CD1c-positive myeloid dendritic cell (primary cell): ENCODE measurements at regions not wholly inside any gene's neighbourhood (a gene's known extent, or its start where the extent isn't known, plus 50 kb on each side); places are given as distances from the start of the nearest gene placed in this dataset.

Experiments
- DNase-seq: peaks from one replicate; pipeline ENCODE4 v3.0.0-alpha.2; 2016; ENCODE audit errors: extremely low spot score

- no peak for DNase-seq
Measured at GRCh38 chr18:4854671-4855070, 342.4 kb downstream of the AKAIN1 start.

DNA sequence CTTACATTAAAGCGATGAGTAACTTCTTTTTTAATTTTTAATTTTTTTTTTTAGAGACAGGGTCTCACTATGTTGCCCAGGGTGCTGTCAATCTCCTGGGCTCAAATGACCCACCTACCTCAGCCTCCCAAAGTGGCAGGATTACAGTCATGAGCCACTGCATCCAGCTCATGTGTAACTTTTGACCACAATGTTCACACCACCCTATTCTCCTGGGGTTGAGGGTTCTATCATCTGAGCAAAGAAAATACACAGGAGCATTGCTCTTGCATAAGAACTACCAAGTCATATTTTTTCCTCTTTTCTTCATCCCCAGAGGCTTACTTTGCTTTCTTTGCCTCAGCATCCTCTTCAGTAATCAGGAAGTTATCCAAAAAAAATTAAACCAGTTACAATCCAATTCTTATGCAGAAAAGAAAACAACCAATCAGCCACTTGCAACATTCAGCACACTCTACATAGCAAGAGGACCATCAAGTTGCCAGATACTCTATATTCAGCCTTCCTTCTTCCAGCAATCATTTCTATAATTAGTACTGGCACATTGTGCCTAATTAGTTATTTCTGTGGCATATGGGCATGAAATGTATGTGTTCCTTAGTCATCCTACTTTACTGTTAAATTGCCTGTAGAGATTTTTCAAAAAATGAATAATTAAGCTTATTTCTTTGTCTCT lies 345.6 kb downstream of the AKAIN1 start:
- DNase-seq = no peak

DNA sequence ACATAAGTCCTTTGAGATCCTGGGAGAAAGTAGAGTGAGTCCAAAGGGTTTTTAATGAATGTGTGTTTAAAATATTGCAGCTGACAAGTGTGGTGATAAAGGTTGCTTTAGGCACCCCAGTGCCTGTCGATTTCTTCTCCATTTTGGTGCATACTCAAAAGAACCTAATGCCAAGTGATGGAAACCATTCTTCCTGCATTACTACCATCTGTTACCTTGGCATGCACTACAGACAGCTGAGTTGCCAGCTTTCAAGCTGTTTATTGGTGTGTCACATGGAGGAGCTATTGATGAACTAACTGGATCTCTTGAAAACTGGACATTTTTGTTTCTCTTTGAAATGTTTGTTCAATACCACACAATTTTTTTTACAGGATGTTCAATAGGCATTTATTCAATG lies 350.0 kb downstream of the AKAIN1 start:
- no peak for DNase-seq

DNA sequence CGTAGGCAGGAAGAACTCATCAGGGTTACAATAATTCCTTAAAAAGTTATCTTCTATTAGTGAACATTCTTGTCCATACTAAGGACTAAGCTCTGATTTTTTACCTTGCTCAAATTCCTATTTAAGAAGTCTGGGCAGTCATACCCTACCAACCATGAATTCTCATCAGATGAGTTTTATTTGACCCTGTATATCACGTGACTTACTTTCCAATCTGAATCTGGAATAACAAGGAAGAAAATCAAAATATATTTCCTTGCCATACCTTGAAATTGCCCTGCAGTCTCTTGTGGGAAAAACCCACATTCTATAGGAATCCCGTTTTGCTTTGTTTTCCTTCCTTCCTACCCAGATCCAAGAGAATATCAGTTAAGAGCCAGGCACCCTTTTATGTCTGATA lies 352.7 kb downstream of the AKAIN1 start:
- DNase-seq = no peak

DNA sequence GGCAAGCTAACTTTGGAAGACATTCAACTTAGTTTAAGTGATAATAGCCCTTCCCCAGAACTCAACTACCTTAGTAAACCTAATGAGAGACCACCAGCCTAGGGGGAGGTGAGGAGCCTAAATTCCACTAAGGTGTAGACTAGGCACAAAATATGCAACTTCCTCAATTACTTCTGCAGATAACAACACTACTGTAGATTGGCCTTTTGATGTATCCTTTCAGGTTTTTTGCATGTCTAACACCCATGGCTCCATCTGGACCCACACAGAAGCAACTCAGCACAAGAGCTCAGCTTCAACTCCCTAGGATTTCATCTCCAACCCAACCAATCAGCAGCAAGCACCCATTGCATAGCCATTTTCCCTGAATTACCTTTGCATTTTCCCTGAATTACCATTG lies 353.3 kb downstream of the AKAIN1 start:
- DNase-seq = no peak

- no peak for DNase-seq
Measured at GRCh38 chr18:4842751-4843150, 354.3 kb downstream of the AKAIN1 start.

- no peak for DNase-seq
Measured at GRCh38 chr18:4842287-4842686, 354.8 kb downstream of the AKAIN1 start.

DNA sequence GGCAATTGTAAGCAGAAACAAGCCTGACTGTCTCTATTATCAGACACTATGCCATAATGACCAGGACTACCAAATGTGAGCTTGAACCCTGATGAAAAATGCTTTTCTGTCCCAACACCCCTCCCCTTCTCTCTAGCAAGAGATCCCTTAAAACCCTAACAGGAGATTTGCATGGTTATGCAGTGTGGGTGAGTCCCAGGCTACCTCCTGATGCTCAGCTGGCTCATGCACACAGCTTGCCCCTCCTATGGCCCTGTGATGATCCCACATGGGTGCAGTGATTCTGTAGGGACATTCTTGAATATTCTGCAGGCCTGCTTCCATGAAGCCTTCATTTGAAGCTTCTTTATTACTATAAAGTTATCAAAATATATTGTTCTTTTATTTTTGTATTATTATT lies 357.4 kb downstream of the AKAIN1 start:
- no peak for DNase-seq

DNA sequence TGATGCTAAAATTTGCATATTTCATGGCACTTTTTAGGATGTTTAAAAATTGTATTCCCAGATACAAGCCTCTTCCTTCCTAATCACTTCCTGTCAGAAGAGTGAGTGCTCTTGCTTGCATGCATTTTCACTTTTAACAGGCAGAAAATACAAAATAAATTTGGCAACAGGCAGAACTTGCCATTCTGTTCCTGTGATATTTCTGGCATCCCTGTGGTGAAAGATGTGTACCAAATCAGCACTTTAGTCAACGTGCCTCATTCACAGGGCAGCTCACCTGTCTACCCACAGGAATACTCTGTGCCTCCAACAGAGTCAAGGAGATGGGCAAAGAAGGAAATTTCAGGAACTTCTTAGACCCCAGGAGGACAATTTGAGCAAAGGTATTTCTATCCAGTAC lies 360.9 kb downstream of the AKAIN1 start:
- DNase-seq = no peak

DNA sequence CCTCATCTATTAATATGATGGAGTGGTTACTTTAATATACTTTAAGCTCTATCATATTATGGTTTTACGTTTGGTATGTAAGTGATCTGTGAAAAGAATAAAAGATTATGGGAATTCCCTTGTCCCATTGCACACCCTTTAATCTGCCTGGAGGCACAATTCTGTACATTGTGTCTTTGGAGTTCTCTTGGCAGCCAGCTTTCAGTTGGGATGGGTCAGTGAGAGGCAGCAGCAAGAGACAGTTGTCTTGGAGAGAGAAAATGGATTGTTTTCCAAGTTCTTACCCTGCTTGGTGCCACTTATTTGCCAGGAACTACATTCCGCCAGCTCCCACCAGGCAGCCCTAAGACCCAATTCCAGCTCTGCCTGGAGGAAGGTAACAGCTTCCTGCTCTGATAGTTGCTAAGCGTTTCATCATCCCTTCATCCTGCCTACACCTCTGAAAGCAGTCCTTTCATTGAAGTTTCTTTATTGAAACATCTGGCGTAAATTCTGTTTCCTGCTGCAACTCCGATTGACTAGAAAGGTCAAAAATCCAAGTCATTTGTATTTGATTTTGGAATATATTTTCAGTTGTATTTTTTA lies 365.2 kb downstream of the AKAIN1 start:
- no peak for DNase-seq

GRCh38 chr18:4831127-4831526 lies 365.9 kb downstream of the AKAIN1 start:
- no peak for DNase-seq

DNA sequence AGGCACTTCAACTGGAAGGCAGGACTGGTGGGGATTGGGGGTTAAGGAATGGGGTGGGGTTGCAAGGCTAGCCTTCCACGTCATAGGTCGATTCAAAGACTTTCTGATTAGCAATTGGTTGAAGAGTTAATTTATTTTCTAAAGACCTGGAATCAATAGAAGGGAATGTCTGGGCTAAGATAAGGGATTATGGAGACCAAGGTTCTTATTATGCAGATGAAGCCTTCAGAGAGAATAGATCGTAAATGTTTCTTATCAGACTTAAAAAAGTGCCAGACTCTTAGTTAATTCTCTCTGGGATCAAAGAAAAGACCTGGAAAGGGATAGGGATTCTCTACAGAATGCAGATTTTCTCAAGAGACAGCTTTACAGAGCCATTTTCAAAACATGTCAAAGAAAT lies 368.0 kb upstream of the DLGAP1 start:
- DNase-seq = no peak

DNA sequence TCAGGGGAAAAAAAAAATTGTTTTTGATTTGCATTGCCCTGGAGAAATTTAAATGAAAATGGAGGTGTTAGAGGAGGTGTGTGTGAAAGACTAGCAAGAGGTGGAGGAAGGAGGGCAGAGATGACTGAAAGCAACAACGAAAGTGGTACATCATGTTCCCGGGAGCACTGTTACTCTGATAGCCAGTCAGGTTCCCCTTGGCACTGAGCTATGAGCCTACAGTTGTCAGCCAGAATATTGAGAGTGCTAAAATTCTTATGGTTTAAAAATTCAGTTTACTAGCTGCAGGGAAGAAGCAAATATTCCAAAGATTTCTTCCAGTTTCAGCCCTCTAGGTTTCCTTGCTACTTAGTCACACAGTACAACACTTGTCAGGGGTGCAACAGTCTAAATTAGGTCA lies 366.7 kb upstream of the DLGAP1 start:
- no peak for DNase-seq

- no peak for DNase-seq
Measured at GRCh38 chr18:4817665-4818064, 362.6 kb upstream of the DLGAP1 start.

GRCh38 chr18:4813708-4814107 lies 358.6 kb upstream of the DLGAP1 start:
- no peak for DNase-seq

GRCh38 chr18:4808891-4809290 lies 353.8 kb upstream of the DLGAP1 start:
- no peak for DNase-seq

- DNase-seq = no peak
Measured at GRCh38 chr18:4807604-4808293, 352.6 kb upstream of the DLGAP1 start.

GRCh38 chr18:4806331-4806730 lies 351.2 kb upstream of the DLGAP1 start:
- no peak for DNase-seq

GRCh38 chr18:4802296-4802695 lies 347.2 kb upstream of the DLGAP1 start:
- no peak for DNase-seq

DNA sequence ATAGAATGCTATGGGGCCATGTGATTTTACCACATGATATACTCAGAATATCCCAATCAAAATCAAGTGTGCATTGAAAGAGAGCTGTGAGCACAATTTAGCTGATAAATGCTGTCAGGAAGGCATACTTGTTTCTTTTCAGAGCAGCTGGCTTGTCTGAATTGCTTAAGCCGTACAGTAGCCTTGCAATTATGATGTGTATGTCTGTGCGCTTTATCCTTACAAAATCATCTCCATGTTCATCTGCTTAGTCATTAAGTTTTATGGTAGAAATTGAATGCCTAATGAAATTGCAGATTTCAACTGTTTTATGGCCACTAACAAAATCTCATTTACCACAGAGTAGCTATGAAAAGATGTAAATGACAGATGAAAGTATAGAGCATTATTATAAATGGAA lies 346.0 kb upstream of the DLGAP1 start:
- no peak for DNase-seq

DNA sequence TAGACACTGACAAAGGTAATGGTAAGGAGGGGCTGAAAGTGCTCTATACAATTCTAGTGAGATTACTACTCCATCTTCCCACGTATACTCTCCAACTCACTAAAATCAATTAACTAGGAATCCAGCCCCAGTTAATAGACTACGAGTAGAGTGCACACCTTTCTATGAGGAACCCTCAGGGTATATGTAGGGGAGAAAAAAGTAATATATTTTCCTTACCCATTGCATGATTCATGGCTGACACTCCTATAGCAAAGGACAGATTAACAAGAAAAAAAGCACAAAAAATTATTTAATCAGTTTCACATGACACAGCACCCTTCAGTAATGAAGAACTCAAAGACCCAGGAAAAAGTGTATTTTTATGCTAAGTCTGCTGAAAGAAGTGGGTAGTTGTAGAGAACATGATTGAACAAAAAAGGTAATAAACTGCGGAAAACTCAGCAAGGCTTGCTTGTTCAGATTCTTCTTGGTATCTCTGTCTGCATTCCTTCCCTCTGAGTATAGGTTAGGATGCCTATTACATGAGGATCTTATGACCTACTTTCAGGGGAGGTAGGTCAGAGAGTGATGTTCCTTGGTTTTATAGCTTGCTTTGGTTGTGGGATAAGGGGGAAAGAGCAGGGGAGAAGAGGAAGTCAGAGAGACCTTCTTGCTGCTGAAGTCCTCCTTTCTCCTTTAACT lies 342.0 kb upstream of the DLGAP1 start:
- DNase-seq = no peak

- no peak for DNase-seq
Measured at GRCh38 chr18:4789506-4789905, 334.4 kb upstream of the DLGAP1 start.

DNA sequence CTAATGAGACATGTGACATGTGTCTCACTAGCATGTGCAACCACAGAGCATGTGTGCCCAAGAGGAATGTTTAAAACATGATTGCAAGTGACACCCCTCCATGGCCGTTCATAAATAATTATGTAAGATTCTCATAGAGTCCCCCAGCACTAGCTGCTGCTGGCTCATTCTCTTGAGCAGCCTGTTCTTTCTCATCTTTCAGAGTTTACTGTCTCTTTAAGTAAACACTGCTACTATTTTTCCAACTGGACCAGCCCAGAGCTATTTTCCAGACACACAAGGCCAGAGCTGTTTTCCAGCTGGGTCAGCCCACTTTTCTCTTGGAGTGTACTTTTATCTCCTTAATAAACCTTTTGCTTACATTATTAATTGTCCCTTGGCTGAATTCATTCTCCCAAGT lies 326.8 kb upstream of the DLGAP1 start:
- DNase-seq = no peak
